ENCODE measurements at regions not wholly inside any gene's neighbourhood (a gene's known extent, or its start where the extent isn't known, plus 50 kb on each side); places are given as distances from the start of the nearest gene placed in this dataset.
"Not testable (repeated sequence)": the region's sequence is repeated elsewhere in the genome, so short reads cannot be mapped to it uniquely, and the experiment has no call there.

- Histone ChIP-seq H3K4me3 (ENCODE audit: low read depth in 1 of 5, low read length in 5 of 5) (no peak overlapping the region), H3K9ac (ENCODE audit: low read length in 5 of 5) (no peak overlapping the region), H3K27me3 (ENCODE audit: control insufficient read depth in 5 of 5, insufficient read depth in 4 of 5, low read length in 5 of 5) (no peaks in the 10 kb centered on the region), H3K9me3 (ENCODE audit: control insufficient read depth in 5 of 5, low read length in 5 of 5) (peaks cover 0 to 16% (median 8%) of the 10 kb centered on the region in 5 donors), H3K36me3 (ENCODE audit: control insufficient read depth in 5 of 5, insufficient read depth in 5 of 5, low read length in 5 of 5) (no peaks in the 10 kb centered on the region), H3K27ac (ENCODE audit: low read depth, low read length) (no peak overlapping the region), H3K4me1 (ENCODE audit: control insufficient read depth in 5 of 5, insufficient read depth in 5 of 5, low read length in 5 of 5) (peaks cover 0 to 2% (median 0%) of the 10 kb centered on the region in 5 donors)
Measured at GRCh38 chr2:146720170-146720569, 1124.7 kb upstream of the ACVR2A start.

DNA sequence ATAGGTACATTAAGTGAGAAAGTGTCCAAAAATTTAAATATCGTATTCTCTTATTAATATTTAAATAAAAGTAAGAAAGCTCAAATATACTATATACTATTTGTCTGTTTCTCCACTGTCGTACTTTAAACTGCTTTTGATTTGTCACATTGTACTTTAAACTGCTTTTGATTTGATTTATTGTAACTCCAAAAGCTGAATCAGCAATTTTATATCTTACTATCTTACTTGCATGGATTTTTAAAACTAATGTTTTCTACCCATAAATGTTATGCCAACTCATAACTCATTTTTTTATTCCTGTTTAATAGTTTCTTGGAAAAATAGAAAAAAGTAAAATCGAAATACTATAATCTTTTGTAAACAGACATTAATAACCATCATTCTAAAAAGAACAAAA is 1128.2 kb upstream of the ACVR2A start:
- Histone ChIP-seq H3K27ac (ENCODE audit: low read depth, low read length) (no peak overlapping the region), H3K27me3 (ENCODE audit: control insufficient read depth in 5 of 5, insufficient read depth in 4 of 5, low read length in 5 of 5) (no peaks in the 10 kb centered on the region), H3K4me3 (ENCODE audit: low read depth in 1 of 5, low read length in 5 of 5) (no peak overlapping the region), H3K9ac (ENCODE audit: low read length in 5 of 5) (no peak overlapping the region), H3K9me3 (ENCODE audit: control insufficient read depth in 5 of 5, low read length in 5 of 5) (peaks cover 0 to 16% (median 8%) of the 10 kb centered on the region in 5 donors), H3K36me3 (ENCODE audit: control insufficient read depth in 5 of 5, insufficient read depth in 5 of 5, low read length in 5 of 5) (no peaks in the 10 kb centered on the region), H3K4me1 (ENCODE audit: control insufficient read depth in 5 of 5, insufficient read depth in 5 of 5, low read length in 5 of 5) (peaks cover 0 to 2% (median 0%) of the 10 kb centered on the region in 5 donors)

DNA sequence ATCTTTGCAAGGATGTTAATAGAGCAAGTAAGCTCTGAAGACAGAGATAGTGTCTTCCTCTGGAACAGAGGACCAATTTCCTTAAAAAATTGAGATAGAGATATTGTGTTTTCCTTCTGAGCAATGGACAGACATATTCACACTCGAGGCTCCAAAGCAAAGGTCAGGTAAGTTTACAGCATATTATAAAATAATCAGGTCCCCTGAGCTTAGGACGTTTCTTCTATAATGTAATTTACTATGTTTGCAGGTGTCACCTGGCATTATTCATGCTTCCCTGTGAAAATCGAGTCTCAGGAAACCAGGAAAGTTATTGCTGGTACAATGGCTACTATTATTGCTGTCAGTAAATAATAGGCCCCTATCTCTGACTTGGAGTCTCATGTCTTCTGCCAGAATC is 1135.8 kb upstream of the ACVR2A start:
- H3K4me3 ChIP-seq (ENCODE audit: low read depth in 1 of 5, low read length in 5 of 5): no peak overlapping the region
- no peaks in the 10 kb centered on the region for H3K27me3 ChIP-seq (ENCODE audit: control insufficient read depth in 5 of 5, insufficient read depth in 4 of 5, low read length in 5 of 5)
- no peak overlapping the region for H3K27ac ChIP-seq (ENCODE audit: low read depth, low read length)
- H3K9me3 ChIP-seq (ENCODE audit: control insufficient read depth in 5 of 5, low read length in 5 of 5): peaks cover 0 to 4% (median 0%) of the 10 kb centered on the region in 5 donors
- H3K4me1 ChIP-seq (ENCODE audit: control insufficient read depth in 5 of 5, insufficient read depth in 5 of 5, low read length in 5 of 5): no peaks in the 10 kb centered on the region
- no peaks in the 10 kb centered on the region for H3K36me3 ChIP-seq (ENCODE audit: control insufficient read depth in 5 of 5, insufficient read depth in 5 of 5, low read length in 5 of 5)
- H3K9ac ChIP-seq (ENCODE audit: low read length in 5 of 5): no peak overlapping the region

DNA sequence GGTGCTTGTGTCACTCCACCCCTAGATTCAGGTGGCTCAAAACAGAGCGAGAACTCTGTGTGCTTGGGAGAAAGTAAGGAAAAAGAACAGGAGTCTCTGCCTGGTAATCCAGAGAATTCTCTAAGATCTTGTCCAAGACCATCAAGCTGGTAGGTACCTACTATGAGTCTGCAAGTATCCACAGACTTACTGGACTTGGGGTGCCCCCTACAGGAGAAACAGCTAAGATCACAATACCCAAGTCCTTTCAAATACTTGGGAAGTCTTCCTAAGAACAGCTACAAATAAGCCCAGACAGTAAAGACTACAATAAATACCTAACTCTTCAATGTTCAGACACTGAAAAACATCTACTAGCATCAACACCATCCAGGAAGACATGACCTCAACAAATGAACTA is 1143.6 kb upstream of the ACVR2A start:
- no peaks in the 10 kb centered on the region for H3K36me3 ChIP-seq (ENCODE audit: control insufficient read depth in 5 of 5, insufficient read depth in 5 of 5, low read length in 5 of 5)
- H3K9me3 ChIP-seq (ENCODE audit: control insufficient read depth in 5 of 5, low read length in 5 of 5): peaks cover 0 to 17% (median 4%) of the 10 kb centered on the region in 5 donors
- H3K27ac ChIP-seq (ENCODE audit: low read depth, low read length): no peak overlapping the region
- no peak overlapping the region for H3K4me3 ChIP-seq (ENCODE audit: low read depth in 1 of 5, low read length in 5 of 5)
- no peaks in the 10 kb centered on the region for H3K4me1 ChIP-seq (ENCODE audit: control insufficient read depth in 5 of 5, insufficient read depth in 5 of 5, low read length in 5 of 5)
- H3K27me3 ChIP-seq (ENCODE audit: control insufficient read depth in 5 of 5, insufficient read depth in 4 of 5, low read length in 5 of 5): no peaks in the 10 kb centered on the region
- H3K9ac ChIP-seq (ENCODE audit: low read length in 5 of 5): no peak overlapping the region

DNA sequence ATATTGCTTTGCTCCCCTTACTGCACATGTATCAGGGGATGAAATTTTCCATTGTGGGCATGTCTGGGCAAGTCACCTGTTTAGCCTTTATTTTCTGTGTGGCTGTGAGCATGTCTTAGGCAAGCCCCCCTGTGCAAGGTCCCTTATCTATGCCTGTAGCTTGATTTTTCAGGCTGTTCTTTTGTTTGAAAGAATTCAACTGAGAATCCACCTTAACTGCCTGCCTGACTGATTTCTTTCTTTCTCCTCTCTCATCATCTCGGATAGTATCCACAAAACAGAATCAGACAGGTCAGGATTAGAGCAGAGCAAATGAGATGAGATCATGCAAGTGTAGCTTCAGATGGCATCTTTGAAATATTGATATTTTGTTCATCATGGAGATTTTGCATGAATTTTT is 1147.5 kb upstream of the ACVR2A start:
- no peak overlapping the region for H3K4me3 ChIP-seq (ENCODE audit: low read depth in 1 of 5, low read length in 5 of 5)
- no peaks in the 10 kb centered on the region for H3K27me3 ChIP-seq (ENCODE audit: control insufficient read depth in 5 of 5, insufficient read depth in 4 of 5, low read length in 5 of 5)
- no peak overlapping the region for H3K9ac ChIP-seq (ENCODE audit: low read length in 5 of 5)
- H3K4me1 ChIP-seq (ENCODE audit: control insufficient read depth in 5 of 5, insufficient read depth in 5 of 5, low read length in 5 of 5): no peaks in the 10 kb centered on the region
- H3K9me3 ChIP-seq (ENCODE audit: control insufficient read depth in 5 of 5, low read length in 5 of 5): peaks cover 0 to 7% (median 4%) of the 10 kb centered on the region in 5 donors
- H3K27ac ChIP-seq (ENCODE audit: low read depth, low read length): no peak overlapping the region
- H3K36me3 ChIP-seq (ENCODE audit: control insufficient read depth in 5 of 5, insufficient read depth in 5 of 5, low read length in 5 of 5): no peaks in the 10 kb centered on the region

GRCh38 chr2:146696787-146697186 is 1148.0 kb upstream of the ACVR2A start:
- H3K27ac ChIP-seq (ENCODE audit: low read depth, low read length); H3K27me3 ChIP-seq (ENCODE audit: control insufficient read depth in 5 of 5, insufficient read depth in 4 of 5, low read length in 5 of 5); H3K9me3 ChIP-seq (ENCODE audit: control insufficient read depth in 5 of 5, low read length in 5 of 5); H3K9ac ChIP-seq (ENCODE audit: low read length in 5 of 5); H3K4me1 ChIP-seq (ENCODE audit: control insufficient read depth in 5 of 5, insufficient read depth in 5 of 5, low read length in 5 of 5); H3K36me3 ChIP-seq (ENCODE audit: control insufficient read depth in 5 of 5, insufficient read depth in 5 of 5, low read length in 5 of 5); H3K4me3 ChIP-seq (ENCODE audit: low read depth in 1 of 5, low read length in 5 of 5): not testable (repeated sequence)

DNA sequence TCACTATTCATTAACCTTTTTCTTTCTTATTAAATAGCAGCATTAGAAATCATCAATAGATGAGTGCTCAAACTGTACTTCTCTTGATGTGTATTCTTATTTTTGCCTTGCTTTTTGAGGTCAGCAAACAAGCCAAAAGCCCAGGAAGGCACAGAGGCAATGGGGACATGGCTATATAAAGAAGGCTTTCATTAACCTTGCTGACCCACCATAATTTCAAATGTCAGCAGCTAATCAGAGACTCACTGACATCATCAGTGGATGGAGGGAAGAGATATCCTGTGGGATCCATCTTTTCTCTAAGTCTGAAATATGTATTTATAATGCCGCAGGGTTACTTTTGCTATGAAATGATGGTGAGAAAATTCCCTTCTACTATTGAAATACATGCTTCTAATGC is 1162.8 kb upstream of the ACVR2A start:
- Histone ChIP-seq H3K9me3 (ENCODE audit: control insufficient read depth in 5 of 5, low read length in 5 of 5) (peaks cover 0 to 2% (median 0%) of the 10 kb centered on the region in 5 donors), H3K4me1 (ENCODE audit: control insufficient read depth in 5 of 5, insufficient read depth in 5 of 5, low read length in 5 of 5) (no peaks in the 10 kb centered on the region), H3K27me3 (ENCODE audit: control insufficient read depth in 5 of 5, insufficient read depth in 4 of 5, low read length in 5 of 5) (no peaks in the 10 kb centered on the region), H3K36me3 (ENCODE audit: control insufficient read depth in 5 of 5, insufficient read depth in 5 of 5, low read length in 5 of 5) (no peaks in the 10 kb centered on the region), H3K4me3 (ENCODE audit: low read depth in 1 of 5, low read length in 5 of 5) (no peak overlapping the region), H3K9ac (ENCODE audit: low read length in 5 of 5) (no peak overlapping the region), H3K27ac (ENCODE audit: low read depth, low read length) (no peak overlapping the region)

DNA sequence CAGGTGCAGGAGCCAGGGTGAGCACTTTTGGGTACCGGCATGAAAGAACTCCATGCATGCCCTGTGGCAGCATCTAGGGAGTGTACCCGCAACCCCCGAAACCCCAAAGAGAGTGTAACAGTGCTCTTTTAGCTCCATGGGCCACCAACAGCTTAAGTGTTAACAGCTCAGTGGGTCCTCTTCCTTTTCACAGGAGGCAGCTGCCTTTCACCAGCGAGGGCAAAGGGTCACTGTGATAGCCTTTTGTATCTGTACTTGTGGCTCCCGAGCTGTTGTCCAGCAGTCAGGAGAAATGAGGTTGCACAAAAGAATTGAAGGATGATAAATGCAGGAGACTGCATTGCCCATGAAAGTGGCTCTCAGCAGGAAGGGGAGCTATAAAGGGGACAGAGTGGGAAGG is 1166.3 kb upstream of the ACVR2A start:
- H3K9ac ChIP-seq (ENCODE audit: low read length in 5 of 5): no peak overlapping the region
- H3K27ac ChIP-seq (ENCODE audit: low read depth, low read length): no peak overlapping the region
- H3K27me3 ChIP-seq (ENCODE audit: control insufficient read depth in 5 of 5, insufficient read depth in 4 of 5, low read length in 5 of 5): no peaks in the 10 kb centered on the region
- H3K4me3 ChIP-seq (ENCODE audit: low read depth in 1 of 5, low read length in 5 of 5): no peak overlapping the region
- H3K4me1 ChIP-seq (ENCODE audit: control insufficient read depth in 5 of 5, insufficient read depth in 5 of 5, low read length in 5 of 5): no peaks in the 10 kb centered on the region
- peaks cover 0 to 2% (median 0%) of the 10 kb centered on the region in 5 donors for H3K9me3 ChIP-seq (ENCODE audit: control insufficient read depth in 5 of 5, low read length in 5 of 5)
- no peaks in the 10 kb centered on the region for H3K36me3 ChIP-seq (ENCODE audit: control insufficient read depth in 5 of 5, insufficient read depth in 5 of 5, low read length in 5 of 5)

GRCh38 chr2:146677280-146677679 is 1167.5 kb upstream of the ACVR2A start:
- Histone ChIP-seq H3K9me3 (ENCODE audit: control insufficient read depth in 5 of 5, low read length in 5 of 5) (no peaks in the 10 kb centered on the region), H3K36me3 (ENCODE audit: control insufficient read depth in 5 of 5, insufficient read depth in 5 of 5, low read length in 5 of 5) (no peaks in the 10 kb centered on the region)

GRCh38 chr2:146669735-146670134 is 1175.1 kb upstream of the ACVR2A start:
- Histone ChIP-seq H3K27ac (ENCODE audit: low read depth, low read length) (no peak overlapping the region), H3K4me1 (ENCODE audit: control insufficient read depth in 5 of 5, insufficient read depth in 5 of 5, low read length in 5 of 5) (no peaks in the 10 kb centered on the region), H3K9me3 (ENCODE audit: control insufficient read depth in 5 of 5, low read length in 5 of 5) (no peaks in the 10 kb centered on the region), H3K4me3 (ENCODE audit: low read depth in 1 of 5, low read length in 5 of 5) (no peak overlapping the region), H3K36me3 (ENCODE audit: control insufficient read depth in 5 of 5, insufficient read depth in 5 of 5, low read length in 5 of 5) (no peaks in the 10 kb centered on the region), H3K9ac (ENCODE audit: low read length in 5 of 5) (no peak overlapping the region), H3K27me3 (ENCODE audit: control insufficient read depth in 5 of 5, insufficient read depth in 4 of 5, low read length in 5 of 5) (no peaks in the 10 kb centered on the region)

More at GRCh38 chr2:146677280-146677679, 1167.5 kb upstream of the ACVR2A start:
- Histone ChIP-seq H3K9ac (ENCODE audit: low read length in 5 of 5) (no peak overlapping the region), H3K27ac (ENCODE audit: low read depth, low read length) (no peak overlapping the region), H3K27me3 (ENCODE audit: control insufficient read depth in 5 of 5, insufficient read depth in 4 of 5, low read length in 5 of 5) (no peaks in the 10 kb centered on the region), H3K4me1 (ENCODE audit: control insufficient read depth in 5 of 5, insufficient read depth in 5 of 5, low read length in 5 of 5) (no peaks in the 10 kb centered on the region), H3K4me3 (ENCODE audit: low read depth in 1 of 5, low read length in 5 of 5) (no peak overlapping the region)

- no peaks in the 10 kb centered on the region for H3K36me3 ChIP-seq (ENCODE audit: control insufficient read depth in 5 of 5, insufficient read depth in 5 of 5, low read length in 5 of 5)
- no peaks in the 10 kb centered on the region for H3K27me3 ChIP-seq (ENCODE audit: control insufficient read depth in 5 of 5, insufficient read depth in 4 of 5, low read length in 5 of 5)
- H3K9ac ChIP-seq (ENCODE audit: low read length in 5 of 5): no peak overlapping the region
- H3K9me3 ChIP-seq (ENCODE audit: control insufficient read depth in 5 of 5, low read length in 5 of 5): no peaks in the 10 kb centered on the region
- H3K27ac ChIP-seq (ENCODE audit: low read depth, low read length): no peak overlapping the region
- no peak overlapping the region for H3K4me3 ChIP-seq (ENCODE audit: low read depth in 1 of 5, low read length in 5 of 5)
- H3K4me1 ChIP-seq (ENCODE audit: control insufficient read depth in 5 of 5, insufficient read depth in 5 of 5, low read length in 5 of 5): no peaks in the 10 kb centered on the region
Measured at GRCh38 chr2:146666340-146666739, 1178.5 kb upstream of the ACVR2A start.
